Stimulated activated CD8-positive, alpha-beta memory T cell treated with anti-CD3 and anti-CD28 coated beads, Interleukin-4, amount 100 ng/mL, for 1 hour (primary cell): ENCODE measurements at regions not wholly inside any gene's neighbourhood (a gene's known extent, or its start where the extent isn't known, plus 50 kb on each side); places are given as distances from the start of the nearest gene placed in this dataset.

Experiments used
- DNase-seq, 2 donors: peaks; one replicate each; pipeline ENCODE4 v3.0.0-alpha.2; 2020; ENCODE audit warnings: low read depth in 2 of 2, low spot score in 1 of 2

DNA sequence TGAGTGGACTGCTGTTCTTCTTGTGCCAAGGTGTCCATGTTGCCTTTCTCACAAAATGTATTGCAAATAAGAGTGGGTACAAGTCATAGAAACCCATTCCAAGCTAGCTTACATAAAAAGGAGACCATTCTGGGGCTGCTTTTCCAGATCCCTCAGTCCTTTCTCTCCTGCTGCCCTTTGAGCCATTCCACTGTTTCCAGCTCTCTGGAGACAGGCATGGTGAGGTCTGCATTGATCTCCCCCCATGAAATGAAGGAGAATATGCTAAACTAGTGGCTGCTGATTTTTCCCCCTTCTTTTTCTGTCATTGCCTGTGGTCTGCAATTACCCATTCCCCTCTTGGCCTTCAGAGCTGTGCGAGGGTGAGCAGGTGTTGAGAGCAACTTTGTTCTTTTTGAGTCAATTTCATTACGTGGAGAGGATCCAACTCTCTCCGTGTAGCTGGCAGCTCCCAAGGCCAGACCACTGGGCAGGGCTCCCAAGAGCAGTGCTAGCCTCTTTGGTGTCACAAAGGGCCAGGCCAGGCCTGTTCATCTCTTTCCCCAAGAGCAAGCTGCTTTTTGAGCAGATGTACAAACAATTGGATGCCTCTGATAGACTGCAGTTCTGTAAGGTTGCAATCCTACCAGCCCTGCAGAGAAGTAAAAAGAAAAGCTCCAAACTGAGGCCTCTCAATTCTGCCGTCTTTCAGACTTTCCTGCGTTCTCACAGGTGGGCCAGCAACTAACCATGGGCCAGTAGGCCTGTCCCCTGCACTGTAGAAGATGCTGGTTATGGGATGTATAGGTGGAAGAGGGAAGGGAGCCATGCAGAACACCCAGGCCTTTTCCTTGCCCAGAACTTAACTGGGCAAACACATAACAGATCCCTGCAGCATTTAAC lies 96.1 kb upstream of the ARMC2 start:
- DNase-seq: no peak

DNA sequence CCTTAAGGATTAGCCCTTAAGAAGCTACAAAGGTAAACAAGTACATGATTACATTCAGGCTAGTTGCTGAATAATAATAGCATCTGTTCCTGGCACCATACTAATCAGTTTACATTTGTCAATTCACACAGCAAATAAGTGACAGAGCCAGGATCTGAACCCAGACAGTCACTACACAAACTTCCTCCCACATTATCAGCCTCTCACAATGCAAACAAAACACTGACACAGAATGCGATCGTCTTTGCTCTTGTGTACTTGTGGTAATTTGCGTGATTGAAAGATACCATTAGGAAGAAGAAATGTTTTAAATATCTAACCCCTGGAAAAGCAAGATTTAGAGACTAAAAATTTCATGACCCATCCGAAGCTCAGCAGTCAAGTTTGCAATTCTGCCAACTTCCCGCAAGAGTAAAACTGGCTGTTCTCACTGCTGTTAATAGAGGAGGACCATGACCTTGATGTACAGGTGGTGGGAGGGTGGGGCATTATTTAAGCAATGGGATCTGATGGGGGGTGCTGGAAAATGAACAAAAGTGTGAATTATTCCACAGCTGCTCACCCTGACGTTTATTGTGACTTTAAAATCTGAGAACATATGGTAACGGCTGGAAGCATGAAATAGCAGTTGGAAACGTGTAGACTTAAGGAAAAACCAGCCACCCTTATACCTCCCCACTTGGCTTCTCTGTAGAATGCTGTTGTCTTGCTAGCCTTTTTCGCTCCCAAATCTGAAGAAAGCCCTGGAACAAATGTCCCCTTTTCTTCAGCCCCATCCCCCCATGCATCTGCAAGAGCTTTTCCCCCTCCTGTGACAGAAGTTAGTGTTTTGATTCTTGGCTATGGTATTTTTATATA lies 95.3 kb upstream of the ARMC2 start:
- DNase-seq: no peak

DNA sequence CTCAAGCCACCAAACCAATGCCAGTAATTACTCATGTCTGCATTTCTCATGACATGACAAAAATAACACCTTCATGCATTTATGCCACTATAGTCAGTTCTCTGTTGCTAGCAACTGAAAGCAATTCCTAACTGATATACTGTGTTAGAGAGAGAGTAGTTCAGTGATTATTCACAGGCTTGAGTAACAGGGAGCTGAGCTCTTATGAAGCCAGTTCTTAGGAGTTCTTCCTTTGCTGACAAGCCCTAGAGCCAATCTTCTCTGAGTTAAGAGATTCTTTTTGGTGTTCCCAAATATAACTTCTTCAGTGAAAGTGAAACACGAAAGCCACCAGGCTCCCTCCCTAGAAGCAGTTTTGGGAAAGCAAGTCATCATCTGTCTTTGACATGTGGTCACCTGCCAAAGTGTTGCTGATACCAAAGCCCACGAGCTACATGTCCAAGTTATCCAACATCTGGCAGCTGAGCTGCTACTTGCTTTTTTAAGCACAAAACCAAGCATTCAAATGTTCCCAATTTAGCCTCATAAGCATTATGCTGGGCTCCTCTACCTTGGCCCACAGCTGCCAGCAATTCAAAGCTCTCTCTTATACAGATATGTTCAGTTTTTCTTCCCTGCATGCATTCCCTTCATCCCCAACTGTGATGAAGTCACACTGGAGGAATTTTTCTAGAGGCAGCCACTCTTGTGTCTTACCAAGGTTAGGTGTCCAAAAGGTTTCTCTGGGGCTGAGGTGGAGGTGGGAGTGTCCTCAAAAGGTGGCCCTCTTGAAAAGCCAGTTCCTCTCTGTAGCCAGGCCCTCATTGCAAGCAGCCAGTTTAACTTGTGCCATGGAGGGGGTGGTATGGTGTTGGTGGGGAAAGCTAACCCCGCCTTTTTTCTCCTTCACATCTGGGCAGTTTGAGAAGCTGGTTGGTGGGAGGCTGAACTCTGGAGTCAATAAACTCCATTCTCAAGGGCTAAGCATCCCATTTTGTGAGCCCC lies 92.7 kb upstream of the ARMC2 start:
- no peak for DNase-seq

DNA sequence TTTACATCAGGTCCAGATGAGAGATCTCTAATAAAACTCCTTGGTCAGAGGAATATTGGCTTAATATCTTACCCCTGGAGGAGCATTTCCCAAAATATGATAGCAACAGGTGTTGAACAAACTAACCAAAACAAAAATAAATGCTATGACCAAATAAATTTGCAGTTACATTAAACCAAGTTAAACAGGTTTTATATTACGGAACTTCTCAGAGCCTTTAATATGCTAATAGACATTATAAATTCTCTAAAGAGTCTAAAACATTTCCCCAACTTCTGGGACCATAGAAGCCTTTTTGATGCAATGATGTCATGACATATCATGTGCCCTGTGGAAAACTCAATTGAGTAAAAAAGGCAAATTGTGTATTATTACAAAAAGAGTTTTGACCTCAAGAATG lies 90.9 kb upstream of the ARMC2 start:
- no peak for DNase-seq

DNA sequence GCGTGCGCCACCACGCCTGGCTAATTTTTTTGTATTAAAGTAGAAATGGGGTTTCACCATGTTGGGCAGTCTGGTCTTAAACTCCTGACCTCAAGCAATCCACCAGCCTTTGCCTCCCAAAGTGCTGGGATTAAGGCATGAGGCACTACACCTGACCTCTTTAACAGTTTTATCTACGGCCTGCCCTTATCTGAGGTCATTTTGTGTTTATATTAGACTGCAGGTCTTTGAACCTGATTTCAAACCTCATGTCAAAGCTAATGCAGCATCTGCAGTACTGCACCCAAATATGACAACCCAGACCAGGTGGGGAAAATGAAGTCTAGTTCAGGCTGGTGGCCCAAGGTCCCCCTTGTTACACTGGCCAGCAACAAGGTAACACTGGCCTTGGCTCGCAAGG lies 89.3 kb upstream of the ARMC2 start:
- no peak for DNase-seq

DNA sequence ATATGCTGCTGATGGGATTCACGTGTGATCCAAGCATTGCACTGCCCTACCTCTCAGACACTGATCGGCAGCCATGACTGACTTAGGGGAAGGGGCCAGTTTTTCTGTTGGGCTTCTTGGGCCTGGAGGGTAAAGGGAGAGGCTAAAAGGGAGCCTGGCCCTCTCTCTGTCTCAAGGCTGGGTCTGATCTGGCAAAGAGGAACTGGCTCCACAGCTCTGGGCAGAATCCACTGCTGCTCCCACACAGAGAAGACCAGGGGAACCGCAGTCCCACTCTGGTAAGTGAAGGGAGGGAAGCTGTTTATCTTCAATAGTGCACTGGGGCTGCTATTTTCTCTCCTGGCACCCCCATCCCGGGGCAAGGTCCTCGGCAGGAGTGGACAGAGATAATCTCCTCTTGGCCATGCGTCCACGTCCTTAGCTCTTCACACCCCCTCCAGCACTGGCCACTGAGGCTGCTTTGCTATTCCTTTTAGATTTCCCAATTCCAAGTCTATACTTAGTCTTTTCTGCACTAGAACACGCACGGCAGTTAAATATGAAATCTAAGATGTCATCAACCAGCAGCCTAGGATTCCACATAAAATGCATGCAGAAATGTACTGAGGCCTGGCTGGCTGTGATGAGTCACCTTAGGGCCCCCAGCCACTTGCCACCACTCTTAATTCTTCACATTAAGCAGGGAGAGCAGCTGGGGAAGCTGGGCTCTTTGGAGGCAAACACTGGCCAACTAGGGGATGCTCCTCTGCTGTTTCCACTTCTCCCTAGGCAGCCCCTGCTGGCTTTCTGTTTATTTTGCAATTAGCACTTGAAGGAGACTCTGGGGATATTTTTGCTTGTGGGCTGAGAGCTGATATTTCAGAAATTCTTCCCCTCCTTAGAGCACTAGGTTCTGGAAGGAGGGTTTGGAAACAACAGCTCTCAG lies 87.8 kb upstream of the ARMC2 start:
- no peak for DNase-seq

DNA sequence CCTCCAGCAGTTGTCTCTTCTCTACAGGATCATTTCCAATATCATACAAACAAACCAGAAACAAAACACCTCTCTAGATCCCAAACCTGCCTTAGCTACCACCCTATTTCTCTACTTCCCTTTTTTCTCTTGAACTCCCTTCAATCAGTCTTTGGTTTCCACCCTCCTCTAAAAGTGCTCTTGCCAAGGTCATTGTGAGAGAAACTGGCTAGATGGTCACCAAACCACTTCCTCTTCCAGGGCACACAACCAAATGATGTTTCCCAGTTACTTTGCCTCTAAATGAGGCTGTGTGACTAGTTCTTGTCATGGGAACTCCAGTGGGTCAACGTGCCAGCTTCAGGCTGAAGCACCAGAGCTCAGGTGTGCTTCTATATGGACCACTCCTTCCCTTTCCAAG lies 85.8 kb upstream of the ARMC2 start:
- DNase-seq: no peak

DNA sequence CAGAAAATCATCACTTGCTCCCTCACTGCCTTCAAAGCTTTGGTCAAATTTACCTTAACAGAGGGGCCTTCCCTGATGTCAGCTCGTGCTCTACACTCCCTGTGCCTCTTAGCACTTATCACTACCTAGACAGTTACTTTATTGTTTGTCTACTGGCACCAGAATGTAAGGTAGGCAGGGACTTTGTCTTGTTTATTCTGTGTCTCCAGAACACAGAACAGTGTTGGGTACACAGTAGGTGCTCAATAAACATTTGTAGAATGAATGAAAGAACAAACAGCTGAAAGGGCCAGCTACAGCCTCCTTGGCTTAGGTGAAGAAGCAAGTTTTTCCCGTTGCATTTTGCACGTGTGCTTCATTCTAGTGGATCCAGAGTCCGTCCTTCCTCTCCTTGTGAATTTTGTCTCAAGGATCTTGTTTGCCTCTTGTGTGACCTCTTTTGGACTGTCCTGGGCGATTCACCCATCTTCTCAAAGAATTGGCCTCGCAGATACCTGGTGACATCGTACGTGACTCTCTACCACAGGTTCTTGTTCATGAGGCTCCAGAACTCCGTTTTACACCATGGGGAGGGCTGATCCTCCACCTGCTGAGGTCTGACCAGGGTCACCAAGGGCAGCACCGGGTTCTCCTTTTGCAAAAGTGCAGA lies 84.2 kb upstream of the ARMC2 start:
- no peak for DNase-seq

DNA sequence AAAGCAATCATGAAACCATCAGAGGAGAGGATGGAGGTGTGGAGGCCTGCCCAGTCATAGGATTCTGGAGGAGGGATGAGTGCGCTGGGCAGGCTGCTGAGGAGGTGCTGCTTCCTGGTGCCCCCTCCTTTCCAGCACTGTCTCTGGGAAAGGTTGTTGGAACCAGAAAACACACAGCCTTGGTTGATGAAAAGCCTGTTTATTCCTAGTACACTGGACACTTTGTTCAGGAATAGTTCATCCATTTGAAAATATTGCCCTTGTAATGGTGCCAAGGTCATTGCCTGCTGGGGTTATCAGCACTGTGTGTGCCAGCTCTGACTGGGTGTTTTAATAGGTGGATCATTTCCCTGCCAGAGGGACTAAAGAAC lies 83.7 kb upstream of the ARMC2 start:
- DNase-seq: no peak

DNA sequence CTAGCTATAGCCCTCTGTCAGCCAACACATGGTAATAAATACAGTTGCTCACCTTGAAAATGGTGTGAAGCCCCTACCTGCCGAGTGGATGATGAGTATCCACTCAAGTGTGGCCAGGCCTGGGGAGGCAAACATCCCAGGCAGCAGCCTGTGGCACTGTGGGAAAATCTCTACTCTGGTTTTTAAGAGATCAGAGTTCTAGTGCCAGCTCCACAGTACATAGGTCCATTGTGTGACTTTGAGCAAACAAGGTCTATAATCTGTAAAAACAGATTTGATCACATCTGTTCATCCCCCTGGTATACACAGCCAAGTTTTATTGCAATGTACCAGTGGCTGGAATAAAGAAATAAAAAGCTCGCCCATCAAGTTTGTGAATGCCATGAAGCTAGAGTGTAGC lies 82.7 kb upstream of the ARMC2 start:
- no peak for DNase-seq

DNA sequence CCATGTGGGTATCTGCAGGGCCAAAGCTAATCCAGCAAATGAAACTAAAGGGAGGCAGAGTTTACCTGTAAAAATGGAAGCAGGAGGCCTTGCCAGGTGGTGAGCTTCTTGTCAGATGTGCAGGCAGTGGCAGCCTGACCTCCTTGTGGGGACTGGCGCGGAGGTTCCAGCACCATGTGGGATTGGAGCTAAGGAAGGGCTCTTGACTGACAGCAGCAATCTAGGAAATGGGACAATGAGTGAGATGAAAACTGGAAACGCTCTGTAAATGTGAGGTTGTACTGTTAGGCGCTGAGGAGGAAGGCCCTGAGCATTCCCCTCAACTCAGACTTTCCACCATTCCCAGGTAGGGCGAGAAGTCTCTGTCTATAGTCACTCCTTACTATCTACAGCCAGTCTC lies 81.8 kb upstream of the ARMC2 start:
- no peak for DNase-seq

DNA sequence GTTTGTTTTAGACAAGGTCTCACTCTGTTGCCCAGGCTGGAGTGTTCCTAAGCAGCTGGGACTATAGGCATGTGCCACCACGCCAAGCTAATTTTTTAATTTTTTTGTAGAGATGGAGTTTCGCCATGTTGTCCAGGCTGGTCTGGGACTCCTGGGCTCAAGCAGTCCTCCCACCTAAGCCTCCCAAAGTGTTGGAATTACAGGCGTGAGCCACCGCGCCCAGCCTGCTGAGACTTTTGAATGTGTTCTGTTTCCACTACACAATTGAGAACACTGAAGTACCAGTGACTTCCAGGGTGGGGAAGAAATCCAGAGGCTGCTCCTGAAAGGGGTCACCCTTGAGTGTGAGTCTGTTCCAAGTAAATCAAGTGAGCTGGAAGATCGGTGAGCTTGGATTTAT lies 81.3 kb upstream of the ARMC2 start:
- no peak for DNase-seq

DNA sequence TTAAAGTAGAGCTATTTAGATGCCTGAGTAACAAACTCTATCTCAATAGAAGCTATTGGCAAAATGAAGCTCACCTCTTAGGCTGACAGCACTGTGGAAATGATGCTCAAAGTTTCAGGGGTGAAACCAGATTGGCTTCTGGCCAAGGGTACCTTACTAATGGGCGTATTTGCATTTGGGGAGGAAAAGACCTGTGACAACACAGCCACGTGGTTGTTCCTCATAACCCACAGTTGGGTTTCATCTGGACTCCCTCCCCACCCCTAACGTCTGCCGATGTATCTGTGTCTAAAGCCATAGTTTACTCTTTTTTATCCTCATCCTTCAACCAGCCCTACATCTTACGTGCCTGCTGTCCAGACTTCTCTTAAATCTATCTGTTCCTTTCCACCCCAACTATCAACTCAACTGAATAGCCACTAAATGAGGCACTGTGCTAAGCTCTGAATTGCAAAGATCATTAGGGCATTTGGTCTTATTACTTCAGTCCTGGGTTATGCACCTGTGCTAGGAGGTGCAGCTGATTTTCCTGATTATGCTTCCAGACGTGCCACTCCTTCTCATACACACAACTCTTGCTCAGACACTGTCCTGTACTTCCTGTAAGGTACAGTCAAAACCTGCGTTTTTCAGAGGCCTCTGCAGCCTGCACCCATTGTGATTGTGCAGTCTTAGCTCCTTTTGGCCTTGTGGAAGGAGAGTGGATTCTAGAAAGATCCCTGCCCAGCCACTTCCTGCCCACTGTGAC lies 80.6 kb upstream of the ARMC2 start:
- no peak for DNase-seq

DNA sequence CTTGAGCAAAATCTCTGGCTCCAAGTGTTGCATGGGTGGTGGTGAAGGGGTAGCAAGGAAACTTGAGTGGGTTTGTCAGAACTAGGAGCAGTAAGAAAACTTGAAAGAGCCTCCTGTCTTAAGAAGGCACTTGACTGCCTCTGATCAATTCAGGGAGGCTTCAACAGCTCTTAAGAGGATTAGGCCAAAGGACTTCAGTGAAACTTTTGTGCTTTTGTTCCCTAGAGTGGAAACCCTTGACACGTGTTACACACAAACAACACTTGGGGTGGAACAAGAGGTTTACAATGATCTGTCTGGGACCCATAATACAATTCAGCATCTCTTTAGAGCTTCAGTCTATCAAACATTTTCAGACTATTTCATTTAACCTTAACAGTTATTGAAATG lies 80.1 kb upstream of the ARMC2 start:
- no peak for DNase-seq

DNA sequence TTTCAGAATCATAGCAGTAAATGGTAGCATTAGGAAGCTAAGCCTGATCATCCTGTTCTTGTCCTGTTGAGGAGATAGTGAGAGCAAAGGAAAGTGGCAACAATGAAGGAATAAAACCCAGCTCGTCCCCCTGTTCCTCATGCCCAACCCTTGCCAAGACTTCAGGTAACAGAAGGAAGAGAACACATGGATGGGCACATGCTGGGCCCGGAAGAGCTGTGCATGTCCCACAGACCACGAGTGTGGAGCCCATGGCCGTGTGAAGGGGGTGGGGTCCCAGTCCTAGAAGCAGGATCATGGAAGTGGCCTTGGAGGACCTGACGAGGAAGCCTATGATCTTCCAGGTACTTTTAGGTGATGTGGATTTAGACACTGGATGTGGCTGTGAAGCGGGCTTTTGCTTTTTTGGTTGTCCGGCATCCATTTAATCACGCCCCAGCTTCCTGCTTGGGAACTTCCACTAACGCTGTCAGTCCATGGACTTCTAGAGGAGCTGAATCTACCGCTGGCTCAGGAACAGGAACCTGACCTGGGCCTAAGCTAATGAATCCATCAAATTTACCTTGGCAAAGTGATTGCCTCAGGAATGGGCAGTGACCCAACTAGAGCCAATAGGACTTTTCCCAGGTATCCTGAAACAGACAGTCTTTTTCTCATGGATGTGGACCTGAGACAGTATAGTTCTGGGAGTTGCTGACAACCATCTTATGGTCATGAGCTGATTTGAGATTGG lies 79.3 kb upstream of the ARMC2 start:
- DNase-seq: no peak

DNA sequence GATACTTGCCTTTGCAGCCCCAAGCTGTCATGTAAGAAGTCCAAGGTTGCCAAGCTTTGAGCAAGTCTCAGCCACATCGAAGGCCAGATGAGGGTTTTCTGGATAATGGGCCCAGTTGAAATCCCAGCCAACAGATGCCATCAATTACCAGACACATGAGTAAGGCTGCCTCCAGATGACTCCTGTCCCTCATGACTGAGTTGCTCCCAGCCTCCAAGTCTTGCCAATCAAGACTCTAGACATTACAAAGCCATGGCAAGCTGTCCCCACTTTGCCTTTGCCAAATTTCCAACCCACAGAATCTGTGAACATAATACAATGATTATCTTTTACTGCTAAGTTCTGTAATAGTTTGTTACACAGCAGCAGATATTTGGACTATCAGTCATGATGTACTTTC lies 76.8 kb upstream of the ARMC2 start:
- DNase-seq: no peak

DNA sequence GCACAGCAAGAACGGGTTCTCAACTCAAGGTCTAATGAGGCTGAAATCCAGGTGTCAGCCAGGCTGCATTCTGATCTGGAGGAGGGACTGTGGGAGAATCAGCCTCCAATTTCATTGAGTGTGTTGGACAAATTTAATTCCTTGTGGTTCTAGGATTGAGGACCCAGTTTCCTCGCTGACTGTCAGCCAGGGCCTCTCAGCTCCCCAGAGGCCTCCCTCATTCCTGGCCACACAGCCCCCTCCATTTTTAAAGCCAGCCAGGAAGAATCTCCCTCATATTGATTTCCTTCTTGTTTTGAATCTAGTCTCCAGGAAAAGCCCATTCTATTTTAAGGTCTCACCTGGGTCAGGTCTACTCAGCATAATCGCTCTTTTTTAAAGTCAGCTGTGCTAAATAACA lies 73.7 kb upstream of the ARMC2 start:
- no peak for DNase-seq

DNA sequence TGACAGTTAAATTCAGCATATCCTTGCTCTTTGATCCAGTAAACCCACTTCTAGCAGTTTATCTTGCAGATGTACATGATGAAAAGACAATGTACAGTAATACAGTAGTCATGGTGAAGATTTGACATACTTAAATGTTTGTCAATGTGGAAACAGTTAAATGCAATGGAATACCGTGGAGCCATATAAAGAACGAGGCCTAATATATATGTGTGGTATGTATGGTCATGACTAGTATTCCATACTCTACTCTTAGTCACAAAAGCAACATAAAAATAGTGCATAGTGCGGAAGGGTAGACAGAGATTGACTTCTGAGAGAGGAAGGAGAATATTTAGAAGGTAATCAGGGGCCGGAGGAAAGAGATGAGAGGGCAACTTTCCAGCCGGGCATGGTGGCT lies 70.7 kb upstream of the ARMC2 start:
- DNase-seq: no peak
